HEK293 (cell line): ENCODE measurements at regions not wholly inside any gene's neighbourhood (a gene's known extent, or its start where the extent isn't known, plus 50 kb on each side); places are given as distances from the start of the nearest gene placed in this dataset.

Source experiments
- CTCF ChIP-seq: fragments of 450-650 bp; formaldehyde crosslinking; IDR thresholded peaks from 2 replicates; pipeline ENCODE4 v1.5.1; 2016; ENCODE audit warnings: missing biosample characterization, missing genetic modification characterization
- KLF16 ChIP-seq: fragments of 450-650 bp; formaldehyde crosslinking; IDR thresholded peaks from 2 replicates; pipeline ENCODE4 v1.5.1; 2017; ENCODE audit warnings: missing biosample characterization, missing genetic modification characterization
- ZBTB21 ChIP-seq: fragments of 450-650 bp; formaldehyde crosslinking; IDR thresholded peaks from 2 replicates; pipeline ENCODE4 v1.5.1; 2017; ENCODE audit warnings: missing biosample characterization, missing genetic modification characterization

GRCh38 chr4:81981218-81981617 lies 392.6 kb downstream of the HNRNPD start:
- TF ChIP-seq ZBTB21 (tag by site-specific recombination) (no peak), CTCF (no peak), KLF16 (tag by site-specific recombination) (no peak)
